ENCODE measurements at regions not wholly inside any gene's neighbourhood (a gene's known extent, or its start where the extent isn't known, plus 50 kb on each side); places are given as distances from the start of the nearest gene placed in this dataset.
"Not testable (repeated sequence)": the region's sequence is repeated elsewhere in the genome, so short reads cannot be mapped to it uniquely, and the experiment has no call there.

DNA sequence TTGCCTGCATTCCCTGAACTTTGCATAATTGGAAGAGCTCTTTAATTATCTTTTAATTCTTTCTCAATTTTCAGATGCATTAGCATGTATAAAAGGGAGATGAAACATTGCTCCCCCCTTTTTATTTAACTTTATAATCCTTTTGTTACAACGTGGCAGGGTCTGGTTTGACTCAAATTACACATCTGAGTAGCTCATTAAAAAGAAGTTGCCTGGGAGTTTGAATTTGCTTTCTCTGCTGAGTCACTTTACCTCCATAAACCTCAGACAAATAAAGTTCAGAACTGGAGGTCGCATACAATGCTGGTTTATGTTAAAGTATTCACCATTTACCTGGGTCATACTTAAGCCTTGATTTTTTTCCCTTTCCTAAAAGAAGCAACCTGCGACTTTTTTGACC lies 495.2 kb downstream of the PREX1 start:
- Histone ChIP-seq H3K9me3 (no peaks in the 10 kb centered on the region), H3K36me3 (no peaks in the 10 kb centered on the region), H3K4me3 (no peak overlapping the region), H3K4me1 (no peaks in the 10 kb centered on the region), H3K27me3 (no peaks in the 10 kb centered on the region), H3K27ac (no peak overlapping the region)
- intact Hi-C loops (cut with DNase I) = no loop called here
- no peak for DNase-seq (ENCODE audit: extremely low spot score in 2 of 2)
- no peak for TF ChIP-seq POLR2A (IDR thresholded peaks at IDR 0.05)
- TF ChIP-seq, protein P1, sequence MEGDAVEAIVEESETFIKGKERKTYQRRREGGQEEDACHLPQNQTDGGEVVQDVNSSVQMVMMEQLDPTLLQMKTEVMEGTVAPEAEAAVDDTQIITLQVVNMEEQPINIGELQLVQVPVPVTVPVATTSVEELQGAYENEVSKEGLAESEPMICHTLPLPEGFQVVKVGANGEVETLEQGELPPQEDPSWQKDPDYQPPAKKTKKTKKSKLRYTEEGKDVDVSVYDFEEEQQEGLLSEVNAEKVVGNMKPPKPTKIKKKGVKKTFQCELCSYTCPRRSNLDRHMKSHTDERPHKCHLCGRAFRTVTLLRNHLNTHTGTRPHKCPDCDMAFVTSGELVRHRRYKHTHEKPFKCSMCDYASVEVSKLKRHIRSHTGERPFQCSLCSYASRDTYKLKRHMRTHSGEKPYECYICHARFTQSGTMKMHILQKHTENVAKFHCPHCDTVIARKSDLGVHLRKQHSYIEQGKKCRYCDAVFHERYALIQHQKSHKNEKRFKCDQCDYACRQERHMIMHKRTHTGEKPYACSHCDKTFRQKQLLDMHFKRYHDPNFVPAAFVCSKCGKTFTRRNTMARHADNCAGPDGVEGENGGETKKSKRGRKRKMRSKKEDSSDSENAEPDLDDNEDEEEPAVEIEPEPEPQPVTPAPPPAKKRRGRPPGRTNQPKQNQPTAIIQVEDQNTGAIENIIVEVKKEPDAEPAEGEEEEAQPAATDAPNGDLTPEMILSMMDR (IDR thresholded peaks at IDR 0.05) = no peak
- no peak for TF ChIP-seq POLR2AphosphoS5 (IDR thresholded peaks at IDR 0.05; ENCODE audit: insufficient read depth in 1 of 2, low read depth in 1 of 2)

DNA sequence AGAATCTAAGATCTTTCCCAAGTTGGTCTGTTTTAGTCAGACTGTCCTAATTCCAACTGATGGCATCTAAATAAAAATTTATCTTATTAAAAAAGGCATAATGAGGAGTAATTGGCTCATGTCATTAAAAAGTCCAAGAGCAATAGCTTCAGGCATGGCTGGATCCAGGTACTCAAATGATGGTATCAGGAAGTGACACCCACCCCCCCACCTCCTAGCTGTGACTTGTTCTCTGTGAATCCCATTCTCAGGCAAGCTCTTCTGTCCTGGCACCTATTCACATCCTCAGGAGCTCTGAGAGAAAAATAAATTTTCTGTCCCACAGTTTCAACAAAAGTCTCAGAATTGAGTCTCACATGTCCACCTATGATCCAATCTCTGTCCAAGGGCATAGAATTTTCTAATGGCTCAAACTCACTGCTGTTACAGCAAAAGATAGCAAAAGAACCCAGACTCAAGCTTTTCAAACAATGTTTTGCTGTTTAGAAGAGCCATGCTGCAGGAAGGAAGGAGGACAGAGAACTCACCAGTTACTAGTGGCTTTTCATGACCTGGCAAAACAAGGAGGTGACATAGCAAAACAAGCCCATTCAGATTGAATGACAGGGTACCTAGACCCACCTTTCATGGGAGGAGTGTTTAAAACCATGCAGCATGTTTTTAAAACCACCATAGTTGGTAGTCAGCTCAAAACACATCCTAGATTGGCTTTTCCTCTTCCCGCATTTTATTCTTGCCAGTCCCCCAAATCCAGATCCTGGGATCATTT lies 496.1 kb downstream of the PREX1 start:
- no peak overlapping the region for H3K4me3 ChIP-seq
- DNase-seq (ENCODE audit: extremely low spot score in 2 of 2) = peak in 1 of 2 donors; percentile 42
- intact Hi-C loops (cut with DNase I) = no loop called here
- no peaks in the 10 kb centered on the region for H3K9me3 ChIP-seq
- TF ChIP-seq, protein P1 (IDR thresholded peaks at IDR 0.05) = no peak
- TF ChIP-seq POLR2A (IDR thresholded peaks at IDR 0.05) = no peak
- no peak for TF ChIP-seq POLR2AphosphoS5 (IDR thresholded peaks at IDR 0.05; ENCODE audit: insufficient read depth in 1 of 2, low read depth in 1 of 2)
- no peak overlapping the region for H3K27ac ChIP-seq
- H3K4me1 ChIP-seq = no peaks in the 10 kb centered on the region
- H3K27me3 ChIP-seq = no peaks in the 10 kb centered on the region
- H3K36me3 ChIP-seq = no peaks in the 10 kb centered on the region

DNA sequence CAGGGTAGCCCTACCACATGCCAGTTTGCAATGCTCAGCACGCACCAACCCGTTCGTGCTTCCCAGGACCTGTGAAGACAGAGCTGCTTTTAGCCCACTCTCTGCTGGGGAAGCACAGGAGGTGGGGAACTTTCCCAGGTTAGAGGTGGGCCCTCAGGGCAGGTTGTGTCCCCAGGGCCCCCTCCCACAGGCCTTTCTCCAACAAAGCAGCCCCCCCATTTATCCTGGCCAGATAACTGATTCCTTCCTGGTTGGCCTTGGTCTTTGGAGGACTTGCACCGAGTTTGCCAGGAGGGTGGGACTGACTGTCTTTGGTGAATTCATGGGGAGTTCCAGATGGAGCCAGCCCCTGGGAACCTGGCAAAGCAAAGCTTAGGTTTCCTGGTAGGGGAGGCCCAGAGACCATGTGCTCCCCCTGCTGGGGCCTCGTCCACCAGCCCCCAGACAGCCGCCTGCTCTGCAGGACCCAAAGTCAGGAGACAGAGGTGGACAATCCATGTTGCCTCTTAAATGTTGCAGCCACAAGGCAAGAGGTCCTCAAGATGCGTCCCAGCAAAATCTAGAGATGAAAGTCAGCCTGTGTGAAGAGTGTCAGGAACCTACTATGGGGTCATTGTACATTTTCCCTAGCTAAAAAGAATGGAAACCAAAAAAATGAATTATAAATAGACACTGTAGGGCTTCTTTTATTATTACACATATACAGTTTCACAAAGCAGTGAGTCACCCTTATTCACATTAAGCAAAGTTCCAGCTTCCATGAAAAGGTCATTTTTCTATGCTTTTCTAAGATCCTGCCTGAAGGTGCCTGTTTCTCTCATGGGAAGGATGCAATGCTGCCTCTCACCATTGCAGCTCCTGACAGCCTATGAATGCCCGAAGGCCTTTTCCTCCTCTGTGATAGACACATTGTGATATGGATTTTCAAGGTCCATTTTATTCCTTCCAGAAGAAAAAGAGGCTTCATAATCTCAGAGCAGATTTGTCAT lies 497.8 kb downstream of the PREX1 start:
- H3K27ac ChIP-seq = no peak overlapping the region
- H3K4me1 ChIP-seq = no peaks in the 10 kb centered on the region
- H3K36me3 ChIP-seq = no peaks in the 10 kb centered on the region
- no peak for DNase-seq (ENCODE audit: extremely low spot score in 2 of 2)
- no peaks in the 10 kb centered on the region for H3K27me3 ChIP-seq
- intact Hi-C loops (cut with DNase I) = no loop called here
- TF ChIP-seq POLR2A (IDR thresholded peaks at IDR 0.05) = no peak
- TF ChIP-seq, protein P1 (IDR thresholded peaks at IDR 0.05) = no peak
- TF ChIP-seq POLR2AphosphoS5 (IDR thresholded peaks at IDR 0.05; ENCODE audit: insufficient read depth in 1 of 2, low read depth in 1 of 2) = no peak
- H3K4me3 ChIP-seq = no peak overlapping the region
- H3K9me3 ChIP-seq = no peaks in the 10 kb centered on the region

DNA sequence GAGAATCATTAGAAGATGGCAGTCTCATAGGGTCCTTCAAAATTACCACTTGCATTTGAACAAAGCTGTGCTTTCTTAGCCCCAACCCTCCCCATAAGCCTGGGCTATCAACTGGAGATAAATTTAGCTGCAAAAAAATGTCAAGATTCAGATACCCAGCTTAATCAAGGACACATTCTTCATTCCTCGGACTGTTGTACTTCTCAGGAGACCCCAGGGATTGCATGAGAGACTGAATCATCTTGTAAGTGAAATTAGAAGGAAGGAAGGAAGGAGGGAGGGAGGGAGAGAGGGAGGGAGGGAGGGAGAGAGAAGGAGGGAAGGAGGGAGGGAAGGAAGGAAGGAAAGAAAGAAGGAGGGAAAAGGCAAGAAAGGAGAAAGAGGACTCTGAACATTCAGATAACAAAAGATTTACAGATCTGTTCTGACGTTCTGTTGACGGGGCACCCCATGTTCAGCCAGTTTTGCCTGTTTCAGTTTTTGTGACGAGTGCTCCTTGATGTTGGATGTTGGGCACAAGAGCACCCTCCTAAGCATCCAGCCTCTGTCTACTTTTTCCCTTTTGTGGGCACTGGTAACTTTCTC lies 498.7 kb downstream of the PREX1 start:
- Histone ChIP-seq H3K27me3 (no peaks in the 10 kb centered on the region), H3K4me3 (no peak overlapping the region), H3K36me3 (no peaks in the 10 kb centered on the region), H3K4me1 (no peaks in the 10 kb centered on the region), H3K9me3 (no peaks in the 10 kb centered on the region), H3K27ac (no peak overlapping the region)
- TF ChIP-seq POLR2A (IDR thresholded peaks at IDR 0.05) (no peak), POLR2AphosphoS5 (IDR thresholded peaks at IDR 0.05; ENCODE audit: insufficient read depth in 1 of 2, low read depth in 1 of 2) (no peak)
- TF ChIP-seq, protein P1 (IDR thresholded peaks at IDR 0.05) = no peak
- intact Hi-C loops (cut with DNase I) = no loop called here
- DNase-seq (ENCODE audit: extremely low spot score in 2 of 2) = no peak

DNA sequence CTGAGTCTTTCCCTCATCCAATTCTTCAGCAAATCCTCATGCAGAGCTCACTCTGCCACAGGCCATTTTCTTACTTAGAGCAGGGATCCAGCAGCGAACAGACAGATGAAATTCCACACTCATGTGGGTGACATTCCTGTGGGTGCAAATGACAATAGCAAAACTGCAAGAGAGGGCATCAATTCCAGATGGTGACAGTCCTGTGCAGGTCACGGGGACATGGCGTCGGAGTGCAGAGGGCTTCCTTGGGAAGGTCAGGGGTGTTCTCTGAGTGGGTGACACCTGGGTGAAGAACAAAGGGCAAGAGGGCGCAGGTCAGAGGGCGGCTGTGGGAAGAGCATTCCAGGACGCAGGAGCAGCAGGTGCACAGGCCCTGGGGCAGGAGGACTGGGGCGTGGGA lies 500.0 kb downstream of the PREX1 start:
- intact Hi-C loops (cut with DNase I); H3K9me3 ChIP-seq; H3K27ac ChIP-seq; H3K27me3 ChIP-seq; DNase-seq (ENCODE audit: extremely low spot score in 2 of 2); H3K4me1 ChIP-seq; H3K4me3 ChIP-seq; H3K36me3 ChIP-seq: not testable (repeated sequence)
